Panc1 (cell line): ENCODE measurements at regions not wholly inside any gene's neighbourhood (a gene's known extent, or its start where the extent isn't known, plus 50 kb on each side); places are given as distances from the start of the nearest gene placed in this dataset.
"Not testable (repeated sequence)": the region's sequence is repeated elsewhere in the genome, so short reads cannot be mapped to it uniquely, and the experiment has no call there.

Source experiments
- ATAC-seq: fragments of 200-7000 bp; cut with Tn5 transposase; 2 replicates; pipeline ENCODE4 v1.9.1; 2020; ENCODE audit warnings: mild to moderate bottlenecking, moderate library complexity
- BruUV-seq: library from RNA; stranded (reverse); fragments of 400-500 nt; replicated peaks from 2 replicates; lab custom pipeline; 2021; lab: Mats Ljungman, UMichigan
- CTCF ChIA-PET: fragments of 300-600 bp; sonication (Branson Sonifier 250); formaldehyde crosslinking; loops from one replicate; lab custom pipeline; 2022; ENCODE audit warnings: antibody characterized with exemption; lab: Charles Lee
- POLR2A ChIA-PET: fragments of 300-600 bp; sonication (Branson Sonifier 250); formaldehyde crosslinking; loops from one replicate; lab custom pipeline; 2022; ENCODE audit warnings: antibody characterized with exemption; lab: Charles Lee
- DNase-seq: peaks from one replicate; pipeline ENCODE4 v3.0.0-alpha.2; 2010; ENCODE audit warnings: low read depth, low spot score
- H3K27ac ChIP-seq: 2 replicates; pipeline ENCODE4 v1.5.1; 2011; ENCODE audit warnings: mild to moderate bottlenecking, low read length, inconsistent platforms
- H3K27me3 ChIP-seq: fragments of 200-500 bp; sonication (Bioruptor generic); 2 replicates; pipeline ENCODE4 v1.6.0; 2014; ENCODE audit warnings: low read length, inconsistent platforms; ENCODE audit not compliant: control insufficient read depth, insufficient read depth
- H3K36me3 ChIP-seq: fragments of 200-500 bp; sonication (Bioruptor generic); 2 replicates; pipeline ENCODE4 v1.5.1; 2014; ENCODE audit warnings: inconsistent platforms, mild to moderate bottlenecking, low read length, moderate library complexity; ENCODE audit not compliant: control insufficient read depth, insufficient read depth
- H3K4me1 ChIP-seq: 2 replicates; pipeline ENCODE4 v1.5.1; 2011; ENCODE audit warnings: inconsistent platforms, mild to moderate bottlenecking, low read length, moderate library complexity; ENCODE audit not compliant: control insufficient read depth, insufficient read depth
- H3K4me3 ChIP-seq, 2 experiments: 2 replicates each; pipeline ENCODE4 v1.5.1; 2011 to 2012; ENCODE audit warnings: low read depth in 2 of 2, low read length in 2 of 2, mild to moderate bottlenecking in 2 of 2, inconsistent platforms in 1 of 2, moderate library complexity in 1 of 2
- H3K9me3 ChIP-seq: fragments of 200-500 bp; sonication (Bioruptor generic); 2 replicates; pipeline ENCODE4 v1.5.1; 2014; ENCODE audit warnings: low read depth, mild to moderate bottlenecking, inconsistent platforms, low read length, moderate library complexity; ENCODE audit not compliant: control insufficient read depth, insufficient read depth
- POLR2AphosphoS5 ChIP-seq: IDR thresholded peaks from 2 replicates; pipeline ENCODE4 v1.6.1; 2012; ENCODE audit warnings: mild to moderate bottlenecking, low read depth, low read length, moderate library complexity
- SIN3A ChIP-seq: IDR thresholded peaks from 2 replicates; pipeline ENCODE4 v1.6.1; 2012; ENCODE audit warnings: low read depth, mild to moderate bottlenecking, low read length, moderate library complexity, borderline replicate concordance; ENCODE audit not compliant: insufficient read depth
- TCF7L2 ChIP-seq: IDR thresholded peaks from 2 replicates; pipeline ENCODE4 v1.6.1; 2011; ENCODE audit warnings: mild to moderate bottlenecking, low read depth, low read length, inconsistent platforms
- in situ Hi-C: cut with HindIII; loops from 2 replicates; pipeline ENCODE4 v1.10.0; 2016; ENCODE audit warnings: low sequenced_read_pairs, low pct_unique_long_range_greater_than_20kb
- intact Hi-C: fragments of 100-400 bp; cut with micrococcal nuclease; formaldehyde crosslinking; loops from one replicate; pipeline ENCODE4 v1.10.0; 2022; ENCODE audit not compliant: unreplicated experiment
- TF ChIP-seq, protein P1 (sequence below), 2 experiments: IDR thresholded peaks; 2 replicates each; pipeline ENCODE4 v1.6.1; 2011 to 2012; ENCODE audit warnings: low read depth in 2 of 2, control low read depth in 1 of 2, low read length in 1 of 2, mild to moderate bottlenecking in 1 of 2, moderate library complexity in 1 of 2; ENCODE audit not compliant: insufficient read depth in 1 of 2
- TF ChIP-seq, protein P2 (sequence below): fragments of 450-650 bp; IDR thresholded peaks from 2 replicates; pipeline ENCODE4 v1.5.1; 2017; ENCODE audit warnings: mild to moderate bottlenecking

DNA sequence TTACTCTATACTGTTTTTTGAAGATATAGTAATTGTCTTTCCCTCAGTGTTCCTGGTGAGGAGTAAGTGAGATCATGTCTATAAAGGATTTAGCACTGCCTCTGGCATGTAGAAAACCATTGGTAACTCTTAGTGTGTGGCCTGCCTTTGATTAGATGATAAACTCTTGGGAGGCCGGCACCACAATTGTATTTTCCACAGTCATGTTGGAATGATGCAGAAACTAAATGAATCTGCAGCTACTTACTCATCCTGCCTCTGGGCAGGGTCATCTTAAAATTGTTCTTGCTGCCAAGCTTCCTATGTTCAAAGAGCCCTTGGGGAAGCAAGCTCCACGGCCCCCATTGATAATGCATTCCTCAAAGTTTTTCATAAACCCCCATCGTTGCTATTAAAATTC lies 204.6 kb downstream of the ANKRD7 start:
- H3K27ac ChIP-seq: no peak overlapping the region
- H3K9me3 ChIP-seq: no peaks in the 10 kb centered on the region
- ChIA-PET POLR2A (no interaction called here), CTCF (no interaction called here)
- intact Hi-C loops: no loop called here
- no peak for ATAC-seq
- no peaks in the 10 kb centered on the region for H3K36me3 ChIP-seq
- H3K4me3 ChIP-seq: no peak overlapping the region
- no peaks in the 10 kb centered on the region for H3K27me3 ChIP-seq
- in situ Hi-C loops: no loop called here
- no TSS peak for BruUV-seq
- DNase-seq: no peak
- H3K4me1 ChIP-seq: no peaks in the 10 kb centered on the region
- TF ChIP-seq TCF7L2 (no peak), SIN3A (no peak), POLR2AphosphoS5 (no peak)
- TF ChIP-seq, protein P1, sequence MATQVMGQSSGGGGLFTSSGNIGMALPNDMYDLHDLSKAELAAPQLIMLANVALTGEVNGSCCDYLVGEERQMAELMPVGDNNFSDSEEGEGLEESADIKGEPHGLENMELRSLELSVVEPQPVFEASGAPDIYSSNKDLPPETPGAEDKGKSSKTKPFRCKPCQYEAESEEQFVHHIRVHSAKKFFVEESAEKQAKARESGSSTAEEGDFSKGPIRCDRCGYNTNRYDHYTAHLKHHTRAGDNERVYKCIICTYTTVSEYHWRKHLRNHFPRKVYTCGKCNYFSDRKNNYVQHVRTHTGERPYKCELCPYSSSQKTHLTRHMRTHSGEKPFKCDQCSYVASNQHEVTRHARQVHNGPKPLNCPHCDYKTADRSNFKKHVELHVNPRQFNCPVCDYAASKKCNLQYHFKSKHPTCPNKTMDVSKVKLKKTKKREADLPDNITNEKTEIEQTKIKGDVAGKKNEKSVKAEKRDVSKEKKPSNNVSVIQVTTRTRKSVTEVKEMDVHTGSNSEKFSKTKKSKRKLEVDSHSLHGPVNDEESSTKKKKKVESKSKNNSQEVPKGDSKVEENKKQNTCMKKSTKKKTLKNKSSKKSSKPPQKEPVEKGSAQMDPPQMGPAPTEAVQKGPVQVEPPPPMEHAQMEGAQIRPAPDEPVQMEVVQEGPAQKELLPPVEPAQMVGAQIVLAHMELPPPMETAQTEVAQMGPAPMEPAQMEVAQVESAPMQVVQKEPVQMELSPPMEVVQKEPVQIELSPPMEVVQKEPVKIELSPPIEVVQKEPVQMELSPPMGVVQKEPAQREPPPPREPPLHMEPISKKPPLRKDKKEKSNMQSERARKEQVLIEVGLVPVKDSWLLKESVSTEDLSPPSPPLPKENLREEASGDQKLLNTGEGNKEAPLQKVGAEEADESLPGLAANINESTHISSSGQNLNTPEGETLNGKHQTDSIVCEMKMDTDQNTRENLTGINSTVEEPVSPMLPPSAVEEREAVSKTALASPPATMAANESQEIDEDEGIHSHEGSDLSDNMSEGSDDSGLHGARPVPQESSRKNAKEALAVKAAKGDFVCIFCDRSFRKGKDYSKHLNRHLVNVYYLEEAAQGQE (IDR thresholded peaks at IDR 0.05; ENCODE audit: insufficient read depth in 1 of 2, low read depth in 2 of 2, low read length in 1 of 2): no peak
- TF ChIP-seq, protein P2, sequence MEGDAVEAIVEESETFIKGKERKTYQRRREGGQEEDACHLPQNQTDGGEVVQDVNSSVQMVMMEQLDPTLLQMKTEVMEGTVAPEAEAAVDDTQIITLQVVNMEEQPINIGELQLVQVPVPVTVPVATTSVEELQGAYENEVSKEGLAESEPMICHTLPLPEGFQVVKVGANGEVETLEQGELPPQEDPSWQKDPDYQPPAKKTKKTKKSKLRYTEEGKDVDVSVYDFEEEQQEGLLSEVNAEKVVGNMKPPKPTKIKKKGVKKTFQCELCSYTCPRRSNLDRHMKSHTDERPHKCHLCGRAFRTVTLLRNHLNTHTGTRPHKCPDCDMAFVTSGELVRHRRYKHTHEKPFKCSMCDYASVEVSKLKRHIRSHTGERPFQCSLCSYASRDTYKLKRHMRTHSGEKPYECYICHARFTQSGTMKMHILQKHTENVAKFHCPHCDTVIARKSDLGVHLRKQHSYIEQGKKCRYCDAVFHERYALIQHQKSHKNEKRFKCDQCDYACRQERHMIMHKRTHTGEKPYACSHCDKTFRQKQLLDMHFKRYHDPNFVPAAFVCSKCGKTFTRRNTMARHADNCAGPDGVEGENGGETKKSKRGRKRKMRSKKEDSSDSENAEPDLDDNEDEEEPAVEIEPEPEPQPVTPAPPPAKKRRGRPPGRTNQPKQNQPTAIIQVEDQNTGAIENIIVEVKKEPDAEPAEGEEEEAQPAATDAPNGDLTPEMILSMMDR: no peak

DNA sequence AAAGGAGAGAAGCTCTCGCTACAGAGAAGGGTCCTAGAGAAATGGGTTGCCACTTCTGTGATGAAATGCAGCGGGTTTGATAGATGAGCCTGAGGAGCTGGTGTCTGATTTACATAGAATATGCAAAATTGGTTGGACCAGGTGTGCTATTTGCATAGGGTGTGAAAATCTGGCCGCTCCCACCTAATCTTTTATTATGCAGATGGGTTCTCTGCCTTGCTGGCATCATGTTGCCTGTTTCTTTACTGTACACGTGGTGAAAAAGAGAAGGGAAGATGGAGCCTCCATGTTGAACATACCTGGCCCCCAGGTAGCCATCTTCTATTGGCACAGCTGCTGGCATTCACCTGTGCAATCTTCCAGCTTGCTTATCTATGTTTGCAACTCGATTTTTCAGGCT lies 212.2 kb downstream of the ANKRD7 start:
- no peak for TF ChIP-seq SIN3A
- no peak for TF ChIP-seq POLR2AphosphoS5
- TF ChIP-seq, protein P2: no peak
- TF ChIP-seq, protein P1 (IDR thresholded peaks at IDR 0.05; ENCODE audit: insufficient read depth in 1 of 2, low read depth in 2 of 2, low read length in 1 of 2): no peak
- TF ChIP-seq TCF7L2: no peak
- in situ Hi-C loops (no loop called here), intact Hi-C loops (no loop called here)
- H3K27ac ChIP-seq: no peak overlapping the region
- DNase-seq: no peak
- H3K27me3 ChIP-seq: no peaks in the 10 kb centered on the region
- H3K36me3 ChIP-seq: no peaks in the 10 kb centered on the region
- ATAC-seq: no peak
- H3K4me1 ChIP-seq: no peaks in the 10 kb centered on the region
- BruUV-seq: no TSS peak
- H3K4me3 ChIP-seq: no peak overlapping the region
- POLR2A ChIA-PET: no interaction called here
- H3K9me3 ChIP-seq: no peaks in the 10 kb centered on the region
- CTCF ChIA-PET: no interaction called here

DNA sequence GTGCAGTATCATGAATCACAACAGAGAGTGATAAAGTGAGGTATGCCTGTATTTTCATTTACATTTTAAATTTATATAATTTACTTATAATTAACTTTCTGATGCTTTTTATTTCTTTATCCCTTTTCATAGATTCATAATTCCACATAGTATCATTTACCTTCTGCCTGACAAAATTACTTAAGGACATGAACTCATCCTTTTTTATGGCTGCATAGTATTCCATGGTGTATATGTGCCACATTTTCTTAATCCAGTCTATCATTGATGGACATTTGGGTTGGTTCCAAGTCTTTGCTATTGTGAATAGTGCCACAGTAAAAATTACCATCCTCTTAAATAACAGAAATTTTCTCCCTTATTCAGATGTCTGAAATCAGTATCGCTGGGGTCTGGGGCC lies 224.5 kb downstream of the ANKRD7 start:
- intact Hi-C loops, in situ Hi-C loops, CTCF ChIA-PET, H3K27ac ChIP-seq, H3K4me3 ChIP-seq, H3K36me3 ChIP-seq, H3K4me1 ChIP-seq, BruUV-seq, ATAC-seq, DNase-seq, H3K9me3 ChIP-seq, H3K27me3 ChIP-seq, POLR2A ChIA-PET: not testable (repeated sequence)
